Keratinocyte (primary cell): ENCODE measurements at regions not wholly inside any gene's neighbourhood (a gene's known extent, or its start where the extent isn't known, plus 50 kb on each side); places are given as distances from the start of the nearest gene placed in this dataset.

Source experiments
- EZH2 ChIP-seq: IDR thresholded peaks from one replicate; pipeline ENCODE4 v1.6.1; 2012; ENCODE audit warnings: inconsistent platforms, mild to moderate bottlenecking, low read length, moderate library complexity
- TF ChIP-seq, protein P1 (sequence below), 3 experiments: IDR thresholded peaks in 1 of 3; conservative IDR thresholded peaks in 1 of 3; optimal IDR thresholded peaks in 1 of 3; 2 replicates in 2 of 3; 3 replicates in 1 of 3; pipeline versions ENCODE3 to v1.5.1; 2011; ENCODE audit warnings: low read length in 3 of 3, mild to moderate bottlenecking in 3 of 3, moderate library complexity in 2 of 3, control low read depth in 1 of 3, inconsistent platforms in 1 of 3; ENCODE audit not compliant: insufficient read depth in 2 of 3; ENCODE audit errors: extremely low read depth in 1 of 3

- TF ChIP-seq, protein P1, sequence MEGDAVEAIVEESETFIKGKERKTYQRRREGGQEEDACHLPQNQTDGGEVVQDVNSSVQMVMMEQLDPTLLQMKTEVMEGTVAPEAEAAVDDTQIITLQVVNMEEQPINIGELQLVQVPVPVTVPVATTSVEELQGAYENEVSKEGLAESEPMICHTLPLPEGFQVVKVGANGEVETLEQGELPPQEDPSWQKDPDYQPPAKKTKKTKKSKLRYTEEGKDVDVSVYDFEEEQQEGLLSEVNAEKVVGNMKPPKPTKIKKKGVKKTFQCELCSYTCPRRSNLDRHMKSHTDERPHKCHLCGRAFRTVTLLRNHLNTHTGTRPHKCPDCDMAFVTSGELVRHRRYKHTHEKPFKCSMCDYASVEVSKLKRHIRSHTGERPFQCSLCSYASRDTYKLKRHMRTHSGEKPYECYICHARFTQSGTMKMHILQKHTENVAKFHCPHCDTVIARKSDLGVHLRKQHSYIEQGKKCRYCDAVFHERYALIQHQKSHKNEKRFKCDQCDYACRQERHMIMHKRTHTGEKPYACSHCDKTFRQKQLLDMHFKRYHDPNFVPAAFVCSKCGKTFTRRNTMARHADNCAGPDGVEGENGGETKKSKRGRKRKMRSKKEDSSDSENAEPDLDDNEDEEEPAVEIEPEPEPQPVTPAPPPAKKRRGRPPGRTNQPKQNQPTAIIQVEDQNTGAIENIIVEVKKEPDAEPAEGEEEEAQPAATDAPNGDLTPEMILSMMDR (optimal IDR thresholded peaks at IDR 0.05 in 1 of 3, IDR thresholded peaks at IDR 0.05 in 1 of 3, conservative IDR thresholded peaks at IDR 0.05 in 1 of 3; ENCODE audit: extremely low read depth in 1 of 3, insufficient read depth in 2 of 3, low read length in 3 of 3) = no peak
- no peak for TF ChIP-seq EZH2
Observed at GRCh38 chr1:226474443-226475141, 66.7 kb upstream of the PARP1 start.
